Activated naive CD4-positive, alpha-beta T cell (primary cell): ENCODE measurements at regions not wholly inside any gene's neighbourhood (a gene's known extent, or its start where the extent isn't known, plus 50 kb on each side); places are given as distances from the start of the nearest gene placed in this dataset.

Experiments used
- DNase-seq, 4 experiments: peaks; one replicate each; lab custom pipeline; 2025; lab: John Stamatoyannopoulos, UW

- no peak for DNase-seq
These were observed 72.3 kb downstream of the LINC00237 start for GRCh38 chr20:21033817-21034216.

- no peak for DNase-seq
These were observed 74.5 kb downstream of the LINC00237 start for GRCh38 chr20:21031666-21032065.

- no peak for DNase-seq
These were observed 76.8 kb downstream of the LINC00237 start for GRCh38 chr20:21029341-21029740.

GRCh38 chr20:21028921-21029320, 77.2 kb downstream of the LINC00237 start:
- no peak for DNase-seq

GRCh38 chr20:21028436-21028835, 77.7 kb downstream of the LINC00237 start:
- no peak for DNase-seq

- DNase-seq, result no peak
These were observed 78.6 kb downstream of the LINC00237 start for GRCh38 chr20:21027569-21027968.

GRCh38 chr20:21026951-21027350, 79.2 kb downstream of the LINC00237 start:
- DNase-seq, result no peak

GRCh38 chr20:21024420-21024819, 81.7 kb downstream of the LINC00237 start:
- no peak for DNase-seq

GRCh38 chr20:21022925-21023324, 83.2 kb downstream of the LINC00237 start:
- DNase-seq, result no peak

- no peak for DNase-seq
These were observed 84.7 kb downstream of the LINC00237 start for GRCh38 chr20:21021472-21021790.

GRCh38 chr20:21020659-21021471, 85.3 kb downstream of the LINC00237 start:
- DNase-seq, result no peak

GRCh38 chr20:21019814-21020658, 86.1 kb downstream of the LINC00237 start:
- no peak for DNase-seq

- DNase-seq, result no peak
These were observed 86.7 kb downstream of the LINC00237 start for GRCh38 chr20:21019468-21019813.

GRCh38 chr20:21018576-21018975, 87.6 kb downstream of the LINC00237 start:
- no peak for DNase-seq

- no peak for DNase-seq
These were observed 88.6 kb downstream of the LINC00237 start for GRCh38 chr20:21017528-21018085.

GRCh38 chr20:21016751-21017150, 89.4 kb downstream of the LINC00237 start:
- DNase-seq, result no peak

GRCh38 chr20:21014528-21014927, 91.6 kb downstream of the LINC00237 start:
- no peak for DNase-seq

- no peak for DNase-seq
These were observed 97.2 kb downstream of the LINC00237 start for GRCh38 chr20:21008951-21009350.

- DNase-seq, result no peak
These were observed 99.5 kb downstream of the LINC00237 start for GRCh38 chr20:21006611-21007010.

GRCh38 chr20:21004386-21005076, 101.6 kb downstream of the LINC00237 start:
- no peak for DNase-seq

GRCh38 chr20:21003902-21004301, 102.3 kb downstream of the LINC00237 start:
- DNase-seq, result no peak

GRCh38 chr20:21002486-21002885, 103.7 kb downstream of the LINC00237 start:
- no peak for DNase-seq
